Dendritic cell treated with granulocyte-macrophage colony-stimulating factor and Interleukin-4, amounts not matched to agents 40 ng/mL and 50 ng/mL, for 4 days (primary cell): ENCODE measurements at regions not wholly inside any gene's neighbourhood (a gene's known extent, or its start where the extent isn't known, plus 50 kb on each side); places are given as distances from the start of the nearest gene placed in this dataset.
A peak's percentile ranks its signal among the peaks of the same experiment; 100 is the strongest.

Experiments
- H3K27ac Mint-ChIP-seq: one replicate; pipeline ENCODE4 v1.8.0; 2022; ENCODE audit warnings: mild to moderate bottlenecking, mixed read lengths
- H3K27me3 Mint-ChIP-seq: one replicate; pipeline ENCODE4 v1.8.0; 2022; ENCODE audit warnings: mild to moderate bottlenecking, mixed read lengths
- H3K36me3 Mint-ChIP-seq: one replicate; pipeline ENCODE4 v1.8.0; 2022; ENCODE audit warnings: low read depth, mixed read lengths
- H3K4me1 Mint-ChIP-seq: one replicate; pipeline ENCODE4 v1.8.0; 2022; ENCODE audit warnings: low read depth, mixed read lengths
- H3K4me3 Mint-ChIP-seq: one replicate; pipeline ENCODE4 v1.8.0; 2022; ENCODE audit warnings: mild to moderate bottlenecking, moderate library complexity, mixed read lengths
- H3K9me3 Mint-ChIP-seq: one replicate; pipeline ENCODE4 v1.8.0; 2022; ENCODE audit warnings: mixed read lengths
- intact Hi-C: fragments of 100-400 bp; cut with micrococcal nuclease; formaldehyde crosslinking; loops from one replicate; pipeline ENCODE4 v1.15.0; 2022

- intact Hi-C loops = no loop called here
- H3K36me3 Mint-ChIP-seq = no peaks in the 10 kb centered on the region
- no peak overlapping the region for H3K4me3 Mint-ChIP-seq
- H3K27me3 Mint-ChIP-seq = peaks cover 12% of the 10 kb centered on the region
- peaks cover 61% of the 10 kb centered on the region for H3K4me1 Mint-ChIP-seq
- H3K27ac Mint-ChIP-seq = peak overlapping the region; percentile 64
- no peaks in the 10 kb centered on the region for H3K9me3 Mint-ChIP-seq
These were observed 115.6 kb upstream of the PTPN1 start for GRCh38 chr20:50394569-50394968.

- H3K4me1 Mint-ChIP-seq = peaks cover 68% of the 10 kb centered on the region
- H3K36me3 Mint-ChIP-seq = no peaks in the 10 kb centered on the region
- intact Hi-C loops = no loop called here
- H3K27me3 Mint-ChIP-seq = peaks cover 14% of the 10 kb centered on the region
- peak overlapping the region; percentile 64 for H3K27ac Mint-ChIP-seq
- H3K4me3 Mint-ChIP-seq = no peak overlapping the region
- H3K9me3 Mint-ChIP-seq = no peaks in the 10 kb centered on the region
These were observed 114.9 kb upstream of the PTPN1 start for GRCh38 chr20:50395251-50395729.

GRCh38 chr20:50395914-50396488 is 114.2 kb upstream of the PTPN1 start:
- Mint-ChIP-seq H3K27ac (peak overlapping the region; percentile 38), H3K4me1 (peaks cover 74% of the 10 kb centered on the region), H3K4me3 (no peak overlapping the region)

GRCh38 chr20:50396623-50397022 is 113.6 kb upstream of the PTPN1 start:
- H3K36me3 Mint-ChIP-seq = no peaks in the 10 kb centered on the region
- peak overlapping the region; percentile 38 for H3K27ac Mint-ChIP-seq
- H3K4me1 Mint-ChIP-seq = peaks cover 70% of the 10 kb centered on the region
- H3K4me3 Mint-ChIP-seq = no peak overlapping the region
- peaks cover 10% of the 10 kb centered on the region for H3K27me3 Mint-ChIP-seq
- H3K9me3 Mint-ChIP-seq = no peaks in the 10 kb centered on the region
- intact Hi-C loops = no loop called here

More at GRCh38 chr20:50395914-50396488, 114.2 kb upstream of the PTPN1 start:
- H3K36me3 Mint-ChIP-seq = no peaks in the 10 kb centered on the region
- H3K27me3 Mint-ChIP-seq = peaks cover 15% of the 10 kb centered on the region
- no peaks in the 10 kb centered on the region for H3K9me3 Mint-ChIP-seq
- intact Hi-C loops = no loop called here

GRCh38 chr20:50397058-50397457 is 113.1 kb upstream of the PTPN1 start:
- peak overlapping the region; percentile 38 for H3K27ac Mint-ChIP-seq

GRCh38 chr20:50398064-50398463 is 112.1 kb upstream of the PTPN1 start:
- intact Hi-C loops = no loop called here
- Mint-ChIP-seq H3K27me3 (peaks cover 15% of the 10 kb centered on the region), H3K9me3 (no peaks in the 10 kb centered on the region), H3K4me3 (no peak overlapping the region), H3K36me3 (no peaks in the 10 kb centered on the region), H3K27ac (no peak overlapping the region), H3K4me1 (peaks cover 55% of the 10 kb centered on the region)

More at GRCh38 chr20:50397058-50397457, 113.1 kb upstream of the PTPN1 start:
- no peak overlapping the region for H3K4me3 Mint-ChIP-seq
- no peaks in the 10 kb centered on the region for H3K9me3 Mint-ChIP-seq
- peaks cover 65% of the 10 kb centered on the region for H3K4me1 Mint-ChIP-seq
- intact Hi-C loops = no loop called here
- H3K27me3 Mint-ChIP-seq = peaks cover 13% of the 10 kb centered on the region
- no peaks in the 10 kb centered on the region for H3K36me3 Mint-ChIP-seq

- H3K9me3 Mint-ChIP-seq = no peaks in the 10 kb centered on the region
- intact Hi-C loops = no loop called here
- H3K4me3 Mint-ChIP-seq = no peak overlapping the region
- H3K36me3 Mint-ChIP-seq = no peaks in the 10 kb centered on the region
- H3K27me3 Mint-ChIP-seq = peaks cover 15% of the 10 kb centered on the region
- H3K27ac Mint-ChIP-seq = peak overlapping the region; percentile 62
- peaks cover 52% of the 10 kb centered on the region for H3K4me1 Mint-ChIP-seq
These were observed 111.7 kb upstream of the PTPN1 start for GRCh38 chr20:50398471-50398820.

GRCh38 chr20:50398821-50399554 is 111.2 kb upstream of the PTPN1 start:
- peaks cover 49% of the 10 kb centered on the region for H3K4me1 Mint-ChIP-seq
- H3K36me3 Mint-ChIP-seq = no peaks in the 10 kb centered on the region
- no peak overlapping the region for H3K4me3 Mint-ChIP-seq
- no peaks in the 10 kb centered on the region for H3K9me3 Mint-ChIP-seq
- peak overlapping the region; percentile 62 for H3K27ac Mint-ChIP-seq
- intact Hi-C loops = no loop called here
- peaks cover 17% of the 10 kb centered on the region for H3K27me3 Mint-ChIP-seq

- H3K27me3 Mint-ChIP-seq = peaks cover 23% of the 10 kb centered on the region
- intact Hi-C loops = no loop called here
- H3K4me3 Mint-ChIP-seq = no peak overlapping the region
- peaks cover 43% of the 10 kb centered on the region for H3K4me1 Mint-ChIP-seq
- H3K27ac Mint-ChIP-seq = peak overlapping the region; percentile 53
- no peaks in the 10 kb centered on the region for H3K9me3 Mint-ChIP-seq
- H3K36me3 Mint-ChIP-seq = no peaks in the 10 kb centered on the region
These were observed 110.6 kb upstream of the PTPN1 start for GRCh38 chr20:50399555-50399916.

GRCh38 chr20:50399917-50400704 is 110.1 kb upstream of the PTPN1 start:
- Mint-ChIP-seq H3K4me1 (peaks cover 37% of the 10 kb centered on the region), H3K4me3 (no peak overlapping the region), H3K27ac (peak overlapping the region; percentile 53), H3K36me3 (no peaks in the 10 kb centered on the region), H3K9me3 (no peaks in the 10 kb centered on the region), H3K27me3 (peaks cover 26% of the 10 kb centered on the region)
- intact Hi-C loops = no loop called here

GRCh38 chr20:50400705-50401586 is 109.2 kb upstream of the PTPN1 start:
- Mint-ChIP-seq H3K9me3 (no peaks in the 10 kb centered on the region), H3K27me3 (peaks cover 26% of the 10 kb centered on the region), H3K4me3 (no peak overlapping the region), H3K4me1 (peaks cover 32% of the 10 kb centered on the region), H3K36me3 (no peaks in the 10 kb centered on the region), H3K27ac (peak overlapping the region; percentile 53)
- intact Hi-C loops = no loop called here

GRCh38 chr20:50401587-50402418 is 108.4 kb upstream of the PTPN1 start:
- H3K27ac Mint-ChIP-seq = no peak overlapping the region
- peaks cover 26% of the 10 kb centered on the region for H3K27me3 Mint-ChIP-seq
- no peaks in the 10 kb centered on the region for H3K36me3 Mint-ChIP-seq
- intact Hi-C loops = no loop called here
- peaks cover 29% of the 10 kb centered on the region for H3K4me1 Mint-ChIP-seq
- H3K9me3 Mint-ChIP-seq = no peaks in the 10 kb centered on the region
- no peak overlapping the region for H3K4me3 Mint-ChIP-seq
